HT1080 (cell line): ENCODE measurements at regions not wholly inside any gene's neighbourhood (a gene's known extent, or its start where the extent isn't known, plus 50 kb on each side); places are given as distances from the start of the nearest gene placed in this dataset.

Source experiments
- DNase-seq: peaks from one replicate; pipeline ENCODE4 v3.0.0-alpha.2; 2015; ENCODE audit warnings: low read depth

DNA sequence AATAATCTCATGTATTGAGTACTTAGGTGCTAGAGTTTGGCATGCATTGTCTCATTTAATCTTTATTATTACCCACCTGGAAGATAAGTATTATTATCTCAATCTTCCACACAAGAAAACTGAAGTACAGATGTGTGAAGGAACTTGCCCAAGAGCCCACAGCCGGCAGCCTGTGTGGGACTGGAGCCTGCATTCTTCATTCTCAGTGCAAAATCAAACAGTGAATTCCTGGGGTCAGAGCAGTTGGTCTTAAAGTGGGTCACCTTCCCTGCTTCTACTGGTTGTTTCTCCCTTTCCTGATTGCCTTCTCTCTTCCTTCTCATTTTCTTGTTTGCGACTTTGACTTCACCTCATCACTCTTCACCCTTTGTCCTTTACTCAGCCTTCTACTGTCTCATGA is 144.7 kb upstream of the LYZL1 start:
- no peak for DNase-seq

DNA sequence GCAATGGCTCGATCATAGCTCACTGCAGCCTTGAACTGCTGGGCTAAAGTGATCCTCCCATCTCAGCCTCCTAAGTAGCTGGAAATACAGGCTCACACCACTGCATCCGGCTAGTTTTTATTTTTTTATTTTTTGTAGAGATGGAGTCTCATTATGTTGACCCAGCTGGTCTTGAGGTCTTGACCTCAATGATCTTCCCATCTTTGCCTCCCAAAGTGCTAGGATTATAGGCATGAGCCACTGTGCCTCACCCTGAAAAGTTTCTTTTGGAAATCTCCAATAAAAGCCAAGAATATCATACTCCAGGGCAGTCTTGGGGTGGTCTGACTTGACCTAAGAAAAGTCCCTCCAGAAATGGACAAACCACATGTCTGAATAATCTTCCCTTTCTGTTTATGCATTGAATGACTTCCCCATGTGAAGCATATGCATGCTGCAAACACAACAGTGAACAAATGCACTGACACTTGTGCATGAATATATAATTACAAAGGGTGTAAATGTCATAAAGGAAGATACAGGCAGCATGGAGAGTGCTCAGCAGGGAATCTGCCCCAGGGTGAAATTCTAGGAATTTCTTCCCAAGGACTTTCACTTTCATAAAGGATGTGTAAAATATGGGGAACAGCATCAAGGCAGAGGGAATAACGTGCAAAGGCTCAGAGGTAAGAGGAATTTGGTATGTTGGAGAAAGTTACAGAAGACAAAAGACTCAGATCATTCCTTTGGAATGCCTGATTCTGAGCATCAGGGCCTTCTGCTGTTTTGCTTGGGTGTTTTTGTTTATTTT is 142.4 kb upstream of the LYZL1 start:
- no peak for DNase-seq

DNA sequence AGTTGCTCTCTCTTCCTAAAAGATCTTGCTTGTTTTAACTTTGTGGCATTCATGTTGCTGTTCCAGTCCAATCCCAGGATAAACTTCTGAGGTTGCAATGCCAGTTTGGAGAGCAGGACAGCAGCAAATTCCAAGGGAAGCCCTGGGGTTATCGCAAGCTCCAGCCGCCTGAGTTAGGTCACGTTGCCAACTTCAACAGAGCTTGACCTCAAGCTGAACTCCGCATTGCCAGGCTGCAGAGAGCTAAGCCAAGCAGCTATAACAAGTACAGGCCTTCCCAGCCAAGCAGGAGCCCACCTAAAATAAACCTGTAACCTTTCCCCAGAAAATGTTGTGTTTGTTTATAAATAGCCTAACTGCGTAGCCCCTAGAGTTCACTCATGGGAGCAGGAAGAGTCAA is 138.9 kb upstream of the LYZL1 start:
- no peak for DNase-seq

DNA sequence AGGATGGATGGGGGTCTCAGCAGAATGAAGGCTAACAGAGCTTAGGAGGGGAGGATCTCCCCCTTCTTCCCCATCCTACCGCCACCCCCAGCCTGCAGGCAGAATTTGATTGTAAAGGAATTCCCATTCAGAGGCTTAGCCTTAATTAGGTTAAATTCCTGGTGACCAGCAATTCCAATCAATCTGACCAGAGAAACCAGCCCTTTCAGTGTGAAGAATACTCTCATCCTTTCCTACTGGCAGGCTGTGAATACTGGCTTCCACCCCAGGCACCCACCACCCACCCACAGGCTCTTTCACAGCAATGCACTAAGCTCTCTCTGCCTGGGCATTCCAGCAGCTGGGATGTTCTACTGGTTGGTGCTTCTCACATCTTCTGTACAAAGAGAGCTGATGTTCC is 137.9 kb upstream of the LYZL1 start:
- DNase-seq: no peak

DNA sequence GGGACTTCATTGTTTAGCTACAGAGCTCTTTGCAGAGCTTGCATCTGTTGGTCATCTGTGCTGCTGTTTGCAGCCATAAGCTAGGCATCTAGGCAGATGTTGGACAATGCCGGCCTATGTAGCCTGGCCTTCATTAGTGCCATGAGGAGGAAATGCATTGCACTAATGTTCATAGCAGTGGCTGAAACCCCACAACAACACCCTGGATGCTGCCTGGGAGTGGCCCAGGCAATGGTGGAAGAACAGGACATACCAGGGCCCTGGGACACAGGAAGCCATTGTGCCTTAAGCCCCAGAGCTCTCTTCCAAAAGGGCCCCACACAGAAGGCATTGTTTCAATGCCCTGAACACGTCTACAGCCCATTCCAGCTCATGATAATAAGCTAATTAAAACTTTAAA is 131.5 kb upstream of the LYZL1 start:
- no peak for DNase-seq

DNA sequence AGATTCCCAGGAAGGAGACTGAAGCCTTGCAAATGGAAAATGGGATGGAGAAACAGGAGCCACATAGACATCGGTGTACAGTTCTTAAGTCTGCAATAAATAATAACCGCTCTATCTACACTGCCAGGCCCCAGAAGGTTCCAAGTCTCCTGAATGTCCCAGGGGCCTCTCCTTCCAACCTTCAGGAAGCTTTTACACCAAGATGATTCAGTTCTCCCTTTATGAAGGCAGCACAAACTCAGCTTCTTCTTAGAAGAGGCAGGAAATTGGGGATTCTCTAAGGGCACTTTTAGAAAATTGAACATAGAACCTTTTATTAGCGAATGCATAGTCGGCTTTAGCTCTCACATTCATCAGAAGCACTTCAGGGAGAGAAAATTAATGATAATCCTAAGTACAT is 130.8 kb upstream of the LYZL1 start:
- no peak for DNase-seq

DNA sequence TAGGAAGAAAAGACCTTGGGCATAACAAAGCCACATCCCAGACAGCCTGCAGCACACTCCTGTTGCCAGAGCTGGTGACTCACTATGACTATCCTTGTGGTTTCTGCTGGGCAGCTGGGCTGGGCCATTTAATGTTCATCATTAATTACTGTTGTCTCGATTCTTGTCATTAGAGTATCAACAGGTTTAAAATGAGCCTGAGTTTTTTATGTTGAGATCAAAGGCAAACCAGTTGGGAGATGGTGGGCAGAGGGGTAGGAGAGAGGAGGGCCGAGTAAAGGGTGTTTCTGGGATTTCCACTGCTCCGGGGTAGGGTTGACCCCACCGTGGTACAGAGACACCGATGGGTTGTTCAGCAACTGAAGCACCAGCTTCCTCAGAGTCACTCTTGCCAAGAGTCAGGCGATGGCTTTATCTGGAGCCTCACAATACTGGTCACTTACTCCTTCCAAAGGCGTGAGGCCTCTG is 128.7 kb upstream of the LYZL1 start:
- DNase-seq: peak; percentile 92

DNA sequence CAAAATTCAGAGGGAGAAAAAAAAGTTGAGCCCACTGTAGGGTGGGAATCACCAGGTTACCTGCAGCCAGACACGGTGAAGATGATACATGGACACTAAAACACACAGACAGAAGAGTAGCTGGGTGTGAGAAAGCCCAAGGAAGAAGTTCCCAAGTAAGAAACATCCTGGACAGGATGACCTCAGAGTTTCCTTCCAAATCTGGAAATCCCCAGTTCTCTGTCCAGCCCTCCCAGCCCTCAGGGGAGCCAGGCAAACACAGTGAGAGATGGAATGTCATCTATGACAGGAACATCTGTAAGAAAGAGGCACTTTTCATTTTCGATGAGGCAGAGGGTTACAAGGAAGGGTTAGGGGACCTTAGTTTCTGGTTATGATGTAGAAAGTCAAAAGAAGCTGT is 125.1 kb upstream of the LYZL1 start:
- peak; percentile 50 for DNase-seq

DNA sequence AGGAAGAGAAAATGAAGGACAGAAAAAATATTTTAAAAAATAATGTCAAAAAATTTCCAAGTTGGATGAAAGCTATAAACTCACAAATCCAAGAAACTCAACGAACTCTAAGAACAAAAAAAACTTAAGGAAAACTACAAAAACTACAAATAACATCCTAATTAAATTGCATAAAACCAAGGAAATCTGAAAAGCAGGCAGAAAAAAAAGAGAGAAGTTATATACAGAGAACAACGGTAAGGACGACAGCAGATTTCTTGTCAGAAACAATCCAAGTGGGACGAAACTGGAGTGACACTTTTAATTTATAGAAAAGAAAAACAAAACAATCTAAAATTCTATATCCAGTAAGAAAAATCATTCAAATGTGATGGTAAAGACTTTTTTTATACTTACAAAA is 122.2 kb upstream of the LYZL1 start:
- DNase-seq: no peak

DNA sequence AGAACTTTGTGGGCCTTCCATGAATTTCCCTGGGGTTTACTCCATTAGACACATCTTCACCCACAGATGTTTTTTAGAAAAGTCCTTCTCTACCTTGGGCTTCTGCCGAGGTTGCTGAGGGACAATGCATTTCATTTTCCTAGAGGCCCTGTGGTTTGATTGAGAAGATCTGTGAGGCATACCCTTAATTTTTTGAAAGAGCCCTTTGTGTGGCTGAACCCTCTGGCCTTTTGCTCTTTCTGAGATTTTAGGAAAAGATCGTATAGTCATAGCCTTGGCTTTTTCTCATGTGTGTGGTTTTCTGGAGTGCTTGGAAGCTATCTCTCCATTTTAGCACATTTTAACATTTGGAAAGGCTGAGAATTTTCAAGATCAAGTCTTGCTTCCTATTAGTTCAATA is 119.8 kb upstream of the LYZL1 start:
- no peak for DNase-seq

DNA sequence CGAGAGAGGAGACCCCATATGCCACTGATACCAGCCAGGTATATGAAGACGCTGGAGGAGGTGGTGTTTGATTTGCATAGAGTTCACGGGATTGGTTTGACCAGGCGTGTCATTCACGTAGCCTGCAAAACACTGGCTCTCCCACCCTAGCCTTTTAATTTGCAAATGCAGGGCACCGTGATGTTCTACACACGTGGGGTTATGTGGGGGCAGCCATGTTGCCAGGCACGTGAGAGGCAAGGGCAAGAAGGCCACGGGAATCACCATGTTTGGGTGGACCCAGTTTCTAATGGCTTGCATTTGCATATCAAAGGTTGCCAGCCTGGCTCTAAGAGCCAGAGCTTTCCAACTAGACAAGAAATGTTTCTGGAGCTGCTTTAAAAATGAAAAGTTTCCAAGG is 117.2 kb upstream of the LYZL1 start:
- no peak for DNase-seq

DNA sequence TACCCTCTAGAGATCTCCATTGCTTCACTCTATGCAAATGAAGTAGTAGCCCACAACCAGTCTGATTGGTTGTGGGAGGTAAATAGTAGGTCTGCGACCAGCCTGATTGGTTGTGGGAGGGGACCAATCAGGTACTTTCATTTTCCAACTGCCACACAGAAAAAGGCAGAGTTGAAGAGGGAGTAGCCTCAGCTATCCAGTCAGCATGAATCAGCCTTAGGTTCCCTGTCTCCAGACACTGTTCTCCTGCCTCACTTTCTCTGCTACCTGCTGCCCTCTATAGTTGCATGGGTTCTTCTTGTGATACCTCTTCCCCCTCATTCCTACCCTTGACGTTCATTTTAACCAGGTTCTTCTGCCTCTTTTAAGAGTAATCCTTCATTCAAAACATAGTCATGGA is 114.5 kb upstream of the LYZL1 start:
- DNase-seq: peak; percentile 71

DNA sequence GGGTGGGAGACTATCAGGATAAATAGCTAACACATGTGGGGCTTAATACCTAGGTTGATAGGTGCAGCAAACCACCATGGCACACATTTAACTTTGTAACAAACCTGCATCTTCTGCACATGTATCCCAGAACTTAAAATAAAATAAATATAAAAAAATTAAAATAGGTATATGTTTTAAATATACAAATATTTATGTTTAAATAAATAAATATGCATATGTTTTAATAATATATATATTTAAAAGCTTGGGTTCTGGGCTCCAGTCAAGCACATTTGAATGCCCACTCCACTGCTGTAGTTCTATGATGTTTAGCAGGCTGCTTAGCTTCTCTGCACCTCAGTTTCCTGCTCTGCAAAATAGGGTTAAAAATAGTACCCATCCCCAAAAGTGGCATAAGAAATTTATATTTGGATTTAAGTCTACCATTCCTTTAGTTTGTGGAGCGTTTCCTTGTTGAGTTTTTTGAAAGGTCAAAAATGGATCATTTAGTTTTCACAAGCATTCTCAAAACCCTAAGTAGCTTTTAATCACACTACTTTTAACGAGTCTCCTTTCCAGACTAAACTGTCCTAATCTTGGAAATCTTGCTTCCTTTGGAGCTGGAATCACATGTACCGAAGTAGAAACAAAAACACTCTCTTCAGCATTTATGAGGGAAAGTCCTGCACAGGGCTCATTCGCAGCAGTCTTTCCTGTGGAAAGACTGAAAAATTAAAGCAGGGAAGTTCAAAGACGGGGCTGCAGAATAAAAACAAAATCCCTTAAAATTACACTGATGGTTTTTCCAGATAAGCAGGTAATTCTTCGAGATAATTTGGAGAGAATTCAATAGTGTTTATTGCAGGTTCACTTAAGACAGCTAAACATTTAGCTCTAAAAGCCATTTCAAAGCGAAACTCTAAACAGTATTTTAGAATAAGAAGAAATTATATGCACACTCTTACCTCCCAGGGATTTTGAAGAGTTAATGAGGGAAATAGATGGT is 111.7 kb upstream of the LYZL1 start:
- no peak for DNase-seq

DNA sequence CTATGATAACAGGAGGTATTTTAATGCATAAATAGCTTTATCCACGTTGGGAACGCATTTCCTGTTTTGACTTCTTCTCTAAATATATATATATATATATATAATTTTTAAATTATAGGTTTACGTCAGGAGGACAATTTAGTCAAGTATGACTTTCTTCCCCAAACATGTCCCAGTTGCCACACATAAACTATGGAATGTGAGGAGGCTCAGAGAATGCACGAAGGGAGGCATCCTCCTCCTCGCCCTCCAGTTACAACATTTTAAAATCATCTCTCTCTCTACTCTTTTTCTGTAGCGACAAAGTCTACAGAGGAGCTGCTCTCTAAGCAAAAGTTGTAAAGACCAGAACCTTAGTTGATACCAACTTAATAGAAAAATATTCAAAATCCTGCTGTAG is 106.9 kb upstream of the LYZL1 start:
- DNase-seq: no peak

DNA sequence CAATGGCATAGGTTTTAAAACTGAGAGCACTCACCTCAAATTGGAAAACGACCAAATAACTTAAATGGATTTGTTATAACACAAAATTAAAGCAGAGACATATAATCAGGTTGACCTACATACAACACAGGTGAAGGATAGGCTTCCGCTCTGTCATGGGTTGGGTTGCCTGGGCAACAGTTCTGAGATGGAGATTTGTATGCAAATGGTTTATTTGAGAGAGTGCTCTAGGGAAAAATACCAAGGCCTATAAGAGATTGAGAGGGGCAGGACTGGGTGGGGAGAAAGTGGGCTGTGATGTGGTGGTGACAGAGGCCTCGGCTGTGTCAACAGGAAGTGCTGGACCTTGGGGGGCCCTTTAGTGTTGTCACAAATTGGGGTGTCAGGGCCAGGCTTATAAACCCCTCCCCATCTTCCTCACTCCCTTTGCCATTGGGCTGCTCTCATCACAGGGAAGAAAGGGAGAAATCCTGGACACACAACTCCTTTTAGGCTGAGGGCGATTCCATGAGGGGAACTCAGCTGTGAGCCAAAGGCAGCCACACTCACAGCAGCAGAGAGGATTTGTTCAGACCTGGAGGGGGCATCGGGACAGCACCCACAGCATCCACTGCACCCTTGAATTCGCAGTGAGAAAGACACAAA is 105.4 kb upstream of the LYZL1 start:
- DNase-seq: no peak

DNA sequence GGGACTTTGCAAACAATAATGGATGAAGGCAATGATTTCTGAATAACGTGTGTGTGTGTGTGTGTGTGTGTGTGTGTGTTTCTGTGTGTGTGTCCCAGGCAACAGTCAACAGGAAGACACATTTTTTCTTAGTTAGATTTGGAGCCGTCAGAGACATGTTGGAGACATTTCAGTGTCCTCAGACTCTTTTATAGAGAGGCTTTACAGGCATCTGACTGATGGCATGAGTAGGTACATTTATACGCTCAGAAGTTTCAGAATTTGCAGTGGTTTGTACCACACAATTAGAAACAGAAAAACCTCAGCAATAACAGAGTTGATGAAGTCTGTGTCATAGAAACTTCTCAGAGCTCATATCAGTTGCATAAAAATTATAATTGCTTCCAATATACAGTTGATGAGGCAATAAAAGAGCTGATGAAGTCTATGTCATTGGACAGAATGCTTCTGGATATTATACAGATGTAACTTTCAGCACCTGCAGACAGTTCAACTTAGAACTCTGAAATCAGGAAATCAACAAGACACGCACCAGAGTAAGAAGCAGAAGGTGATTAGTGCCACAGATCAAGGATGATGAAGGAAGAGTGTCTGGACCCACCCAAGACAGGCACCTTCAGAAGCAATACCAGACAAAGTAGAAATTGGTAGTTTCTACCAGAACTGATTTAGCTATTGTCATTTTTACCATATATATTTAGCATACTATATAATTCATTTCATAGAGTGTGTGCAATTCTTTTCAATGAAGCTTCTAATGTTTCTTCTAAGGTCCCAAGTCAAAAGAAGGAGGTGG is 104.5 kb upstream of the LYZL1 start:
- no peak for DNase-seq

DNA sequence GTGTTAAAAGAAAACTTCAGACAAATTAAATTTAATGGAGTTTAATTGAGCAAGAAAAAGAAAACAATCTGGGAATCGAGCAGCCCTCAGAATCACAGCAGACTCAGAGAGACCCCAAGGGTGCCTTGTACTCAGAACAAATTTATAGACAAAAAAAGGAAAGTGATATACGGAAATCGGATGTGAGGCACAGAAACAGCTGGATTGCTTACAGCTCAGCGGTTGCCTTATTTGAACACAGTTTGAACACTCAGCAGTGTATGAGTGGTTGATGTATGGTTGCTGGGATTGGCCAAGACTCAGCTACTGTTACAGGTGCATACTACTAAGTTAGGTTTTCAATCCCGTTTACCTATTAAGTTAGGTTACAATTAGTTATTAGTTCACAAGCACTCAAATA is 103.8 kb upstream of the LYZL1 start:
- DNase-seq: no peak

DNA sequence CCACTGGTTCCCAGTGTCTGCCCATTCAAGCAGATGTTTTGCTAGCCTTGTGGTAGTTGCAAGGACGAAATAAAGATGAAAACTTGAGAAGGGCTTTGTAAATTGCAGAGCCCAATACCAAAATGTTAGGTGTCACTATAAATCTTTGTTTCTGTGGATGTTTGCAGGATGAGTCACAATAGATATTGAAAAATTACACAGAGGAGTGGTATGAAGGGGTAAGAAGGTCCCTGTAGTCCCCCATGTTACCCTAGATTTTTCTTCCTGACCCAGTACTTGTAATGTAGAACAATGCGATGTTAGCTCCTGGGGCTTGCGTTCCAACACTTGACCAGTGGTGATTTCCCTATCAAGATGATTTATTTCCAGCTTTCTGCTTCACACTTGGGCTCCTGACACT is 102.6 kb upstream of the LYZL1 start:
- peak; percentile 38 for DNase-seq

DNA sequence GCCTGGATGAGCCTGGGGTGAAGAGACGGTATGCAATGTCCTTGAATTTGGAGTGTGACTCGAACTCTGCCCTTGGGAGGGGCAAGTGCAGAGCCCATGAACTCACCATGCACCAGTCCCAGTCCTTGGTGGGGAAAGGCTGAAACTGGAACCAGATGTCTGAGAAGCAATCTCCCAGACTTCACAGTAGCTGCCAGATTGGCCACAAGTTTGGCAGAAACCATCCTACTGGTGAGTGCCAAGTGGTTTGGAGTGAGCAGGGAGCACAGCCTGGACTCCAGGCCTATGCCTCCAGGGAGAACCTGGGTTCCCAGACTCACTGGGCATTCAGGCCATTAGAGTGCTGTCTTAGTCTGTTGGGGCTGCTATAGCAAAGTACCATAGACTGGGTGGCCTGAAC is 99.6 kb upstream of the LYZL1 start:
- no peak for DNase-seq

DNA sequence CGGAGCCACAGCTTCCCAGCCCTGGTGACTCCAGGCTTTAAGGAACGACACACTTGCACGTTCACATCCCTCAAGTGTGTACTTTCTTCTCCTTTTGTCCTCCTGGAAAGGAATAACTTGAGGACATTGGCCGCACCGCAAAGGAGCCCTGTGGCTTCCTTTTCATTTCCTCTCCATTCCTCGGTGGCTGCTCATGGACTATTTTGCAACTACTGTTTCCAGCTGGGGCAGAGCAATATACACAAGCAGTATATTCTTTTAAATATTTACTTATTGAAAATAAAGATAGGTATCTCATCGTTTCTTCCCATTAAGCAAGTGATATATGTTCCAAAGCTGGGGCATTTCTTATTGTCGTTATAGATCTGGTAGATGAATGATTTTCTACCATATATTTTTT is 97.2 kb upstream of the LYZL1 start:
- DNase-seq: peak; percentile 30

DNA sequence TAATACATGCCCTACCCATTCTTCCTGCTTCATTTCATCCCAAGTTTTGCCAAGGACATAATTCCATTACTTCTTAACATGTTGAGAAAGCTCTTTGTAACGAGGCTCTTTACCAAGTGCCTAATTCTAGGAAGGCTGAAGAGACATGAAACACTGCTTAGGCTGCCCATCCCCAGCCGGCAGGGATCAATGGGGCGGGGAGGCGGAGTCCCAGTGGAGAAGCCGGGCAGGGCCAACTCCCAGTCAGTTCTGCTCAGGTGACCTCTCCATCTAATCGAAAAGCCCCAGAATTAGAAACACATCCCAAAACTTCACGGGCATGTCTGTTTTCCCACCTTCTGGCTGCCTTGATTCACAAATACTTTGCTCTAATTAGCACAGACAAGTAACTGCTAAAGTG is 89.5 kb upstream of the LYZL1 start:
- no peak for DNase-seq
